ENCODE measurements at regions not wholly inside any gene's neighbourhood (a gene's known extent, or its start where the extent isn't known, plus 50 kb on each side); places are given as distances from the start of the nearest gene placed in this dataset.

DNA sequence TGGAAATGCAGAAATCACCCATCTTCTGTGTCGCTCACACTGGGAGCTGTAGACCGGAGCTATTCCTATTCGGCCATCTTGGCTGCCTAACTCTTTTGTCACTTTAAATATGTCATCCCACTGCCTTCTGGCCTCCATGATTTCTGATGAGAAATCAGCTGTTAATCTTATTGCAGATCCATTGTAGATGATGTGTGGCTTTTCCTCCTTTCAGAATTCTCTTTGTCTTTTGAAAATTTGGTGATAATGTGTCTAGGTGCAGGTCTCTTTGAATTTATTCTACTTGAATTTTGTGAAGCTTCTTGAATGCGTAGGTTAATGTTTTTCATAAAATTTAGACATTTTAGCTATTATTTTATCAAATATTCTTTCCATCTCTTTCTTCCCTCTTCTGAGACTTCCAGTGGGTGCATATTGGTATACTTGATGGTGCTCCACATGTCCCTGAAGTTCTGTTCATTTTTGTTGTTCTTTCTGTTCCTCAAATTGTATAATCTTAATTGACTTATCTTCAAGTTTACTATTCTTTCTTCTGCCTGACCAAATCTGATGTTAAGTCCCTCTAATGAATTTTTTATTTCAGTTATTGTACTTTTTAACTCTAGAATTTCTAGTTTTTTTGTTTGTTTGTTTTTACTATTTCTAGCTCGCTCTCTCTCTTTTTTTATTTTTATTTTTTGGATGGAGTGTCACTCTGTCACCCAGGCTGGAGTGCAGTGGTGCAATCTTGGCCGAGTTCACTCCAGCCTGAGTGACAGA, 90.8 kb upstream of the DLX2 start:
- Mint-ChIP-seq H3K36me3 (ENCODE audit: low read depth) (peaks cover 9% of the 10 kb centered on the region), H3K4me3 (ENCODE audit: unreplicated experiment) (no peak overlapping the region), H3K27ac (ENCODE audit: unreplicated experiment) (no peak overlapping the region), H3K4me1 (ENCODE audit: low read depth) (no peaks in the 10 kb centered on the region), H3K27me3 (ENCODE audit: low read depth) (no peaks in the 10 kb centered on the region), H3K9me3 (ENCODE audit: low read depth) (peaks cover 34% of the 10 kb centered on the region)
- TF ChIP-seq, protein P1, sequence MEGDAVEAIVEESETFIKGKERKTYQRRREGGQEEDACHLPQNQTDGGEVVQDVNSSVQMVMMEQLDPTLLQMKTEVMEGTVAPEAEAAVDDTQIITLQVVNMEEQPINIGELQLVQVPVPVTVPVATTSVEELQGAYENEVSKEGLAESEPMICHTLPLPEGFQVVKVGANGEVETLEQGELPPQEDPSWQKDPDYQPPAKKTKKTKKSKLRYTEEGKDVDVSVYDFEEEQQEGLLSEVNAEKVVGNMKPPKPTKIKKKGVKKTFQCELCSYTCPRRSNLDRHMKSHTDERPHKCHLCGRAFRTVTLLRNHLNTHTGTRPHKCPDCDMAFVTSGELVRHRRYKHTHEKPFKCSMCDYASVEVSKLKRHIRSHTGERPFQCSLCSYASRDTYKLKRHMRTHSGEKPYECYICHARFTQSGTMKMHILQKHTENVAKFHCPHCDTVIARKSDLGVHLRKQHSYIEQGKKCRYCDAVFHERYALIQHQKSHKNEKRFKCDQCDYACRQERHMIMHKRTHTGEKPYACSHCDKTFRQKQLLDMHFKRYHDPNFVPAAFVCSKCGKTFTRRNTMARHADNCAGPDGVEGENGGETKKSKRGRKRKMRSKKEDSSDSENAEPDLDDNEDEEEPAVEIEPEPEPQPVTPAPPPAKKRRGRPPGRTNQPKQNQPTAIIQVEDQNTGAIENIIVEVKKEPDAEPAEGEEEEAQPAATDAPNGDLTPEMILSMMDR (IDR thresholded peaks at IDR 0.05), result no peak
- DNase-seq (ENCODE audit: low spot score), result no peak

DNA sequence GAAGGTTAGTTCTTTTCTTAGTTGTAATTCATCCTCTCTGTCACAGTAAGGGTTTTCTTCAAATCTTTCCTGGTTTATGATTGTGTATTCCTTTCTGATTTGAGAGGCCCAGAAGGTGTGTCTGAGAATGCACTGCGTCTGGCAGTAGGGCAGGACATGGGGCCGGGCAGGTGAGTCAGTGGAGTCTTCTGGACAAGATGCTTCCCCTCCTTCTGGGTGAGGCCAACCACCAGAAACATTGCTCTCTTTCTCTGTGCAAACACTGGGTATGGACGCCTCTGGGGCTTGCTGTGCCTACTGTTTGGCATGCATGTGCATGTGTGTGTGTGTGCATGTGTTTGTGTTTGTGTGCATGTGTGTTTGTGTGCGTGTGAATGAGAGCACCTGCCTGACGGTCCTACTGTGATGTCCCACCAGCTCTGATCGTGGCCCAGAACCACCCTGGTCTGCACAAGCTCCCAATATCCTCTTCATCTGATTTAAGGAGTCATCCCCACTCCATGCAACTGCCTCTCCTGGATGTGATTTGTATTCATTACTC, 93.2 kb upstream of the DLX2 start:
- H3K9me3 Mint-ChIP-seq (ENCODE audit: low read depth), result peaks cover 39% of the 10 kb centered on the region
- no peaks in the 10 kb centered on the region for H3K27me3 Mint-ChIP-seq (ENCODE audit: low read depth)
- no peak overlapping the region for H3K27ac Mint-ChIP-seq (ENCODE audit: unreplicated experiment)
- H3K36me3 Mint-ChIP-seq (ENCODE audit: low read depth), result peaks cover 9% of the 10 kb centered on the region
- DNase-seq (ENCODE audit: low spot score), result no peak
- H3K4me1 Mint-ChIP-seq (ENCODE audit: low read depth), result no peaks in the 10 kb centered on the region
- TF ChIP-seq, protein P1 (IDR thresholded peaks at IDR 0.05), result no peak
- H3K4me3 Mint-ChIP-seq (ENCODE audit: unreplicated experiment), result no peak overlapping the region

DNA sequence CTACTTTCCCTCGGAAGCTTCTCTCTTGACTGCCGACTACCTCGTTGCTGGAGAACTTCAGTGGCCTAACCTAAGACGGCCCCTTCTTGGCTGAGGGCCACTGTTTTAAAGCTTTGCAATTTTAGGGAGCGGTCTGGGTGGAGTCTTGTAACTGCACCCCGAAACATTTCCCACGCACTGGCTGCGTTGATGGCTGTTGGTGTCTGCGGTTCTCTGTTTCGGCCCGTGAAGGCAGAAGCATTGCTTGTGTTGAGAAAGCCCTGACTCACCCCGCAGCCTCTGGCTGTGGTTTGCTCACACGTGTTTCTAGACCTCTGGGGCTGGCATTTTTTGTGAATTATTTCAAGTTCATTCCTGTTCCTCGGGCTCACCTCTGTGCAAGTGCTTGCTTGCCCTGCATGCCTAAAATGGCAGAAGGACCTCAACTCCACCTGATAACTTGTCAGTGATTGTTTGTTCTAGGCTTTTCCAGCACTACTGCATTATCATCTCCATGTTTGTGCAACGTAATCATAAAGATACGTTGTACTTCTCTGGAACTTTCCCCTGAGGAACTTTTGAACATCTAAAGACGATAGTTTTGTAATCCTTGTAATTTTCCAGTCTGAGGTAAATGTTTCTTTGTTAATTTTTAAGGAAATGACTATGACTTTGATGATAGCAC, 94.2 kb upstream of the DLX2 start:
- TF ChIP-seq, protein P1 (IDR thresholded peaks at IDR 0.05), result no peak
- Mint-ChIP-seq H3K36me3 (ENCODE audit: low read depth) (peaks cover 9% of the 10 kb centered on the region), H3K9me3 (ENCODE audit: low read depth) (peaks cover 35% of the 10 kb centered on the region), H3K4me1 (ENCODE audit: low read depth) (no peaks in the 10 kb centered on the region), H3K27me3 (ENCODE audit: low read depth) (no peaks in the 10 kb centered on the region), H3K27ac (ENCODE audit: unreplicated experiment) (no peak overlapping the region), H3K4me3 (ENCODE audit: unreplicated experiment) (no peak overlapping the region)
- DNase-seq (ENCODE audit: low spot score), result no peak

DNA sequence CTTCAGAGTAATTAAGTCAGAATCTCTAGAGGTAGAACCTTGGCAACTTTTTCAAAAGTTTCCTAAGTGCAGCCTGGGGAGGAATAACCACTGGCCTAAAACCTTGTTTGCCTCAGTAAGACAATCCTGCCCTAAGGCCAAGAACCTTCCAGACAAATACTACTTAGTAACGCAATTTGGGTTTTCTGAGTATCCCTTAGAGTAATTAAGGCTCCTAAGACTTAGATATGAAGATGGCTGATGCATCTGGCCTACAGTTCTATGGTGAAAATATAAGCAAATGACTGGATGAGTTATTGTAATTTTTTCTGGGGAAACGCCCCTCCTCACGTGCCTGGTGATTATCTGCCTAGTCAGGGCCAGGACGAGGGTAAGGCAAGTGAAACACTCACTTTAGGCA, 95.7 kb upstream of the DLX2 start:
- Mint-ChIP-seq H3K27ac (ENCODE audit: unreplicated experiment) (no peak overlapping the region), H3K9me3 (ENCODE audit: low read depth) (peaks cover 28% of the 10 kb centered on the region), H3K27me3 (ENCODE audit: low read depth) (no peaks in the 10 kb centered on the region), H3K4me3 (ENCODE audit: unreplicated experiment) (no peak overlapping the region), H3K36me3 (ENCODE audit: low read depth) (peaks cover 7% of the 10 kb centered on the region), H3K4me1 (ENCODE audit: low read depth) (no peaks in the 10 kb centered on the region)
- DNase-seq (ENCODE audit: low spot score), result no peak
- TF ChIP-seq, protein P1 (IDR thresholded peaks at IDR 0.05), result no peak

DNA sequence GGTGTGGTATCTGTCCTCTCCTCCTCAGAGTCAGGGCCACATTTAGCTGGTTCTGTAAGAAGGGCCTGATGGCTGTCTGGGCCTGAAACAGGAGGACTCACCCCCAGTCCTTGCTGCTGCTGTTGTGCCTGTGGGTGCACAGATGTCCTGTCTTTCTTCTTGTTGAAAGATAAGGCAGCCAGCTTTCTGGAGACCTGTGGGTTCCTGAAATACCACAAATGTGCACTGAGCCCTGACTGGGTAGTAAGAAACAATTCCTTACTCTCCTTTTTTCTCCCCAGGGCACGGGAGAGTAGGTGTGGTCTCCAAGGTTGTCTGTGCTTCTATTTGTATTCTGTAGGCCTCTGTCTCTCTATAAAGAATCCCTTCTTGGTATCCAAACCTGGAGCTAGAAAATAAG, 96.2 kb upstream of the DLX2 start:
- DNase-seq (ENCODE audit: low spot score), result no peak
- H3K27ac Mint-ChIP-seq (ENCODE audit: unreplicated experiment), result no peak overlapping the region
- no peak overlapping the region for H3K4me3 Mint-ChIP-seq (ENCODE audit: unreplicated experiment)
- no peaks in the 10 kb centered on the region for H3K27me3 Mint-ChIP-seq (ENCODE audit: low read depth)
- H3K36me3 Mint-ChIP-seq (ENCODE audit: low read depth), result peaks cover 4% of the 10 kb centered on the region
- peaks cover 24% of the 10 kb centered on the region for H3K9me3 Mint-ChIP-seq (ENCODE audit: low read depth)
- no peaks in the 10 kb centered on the region for H3K4me1 Mint-ChIP-seq (ENCODE audit: low read depth)
- TF ChIP-seq, protein P1 (IDR thresholded peaks at IDR 0.05), result no peak

Measured in chondrocyte (in vitro differentiated cells).